Fibroblast of peridontal ligament (primary cell): ENCODE measurements at regions not wholly inside any gene's neighbourhood (a gene's known extent, or its start where the extent isn't known, plus 50 kb on each side); places are given as distances from the start of the nearest gene placed in this dataset.

Experiments used
- DNase-seq: peaks from one replicate; pipeline ENCODE4 v3.0.0-alpha.2; 2010; ENCODE audit errors: extremely low read depth

DNA sequence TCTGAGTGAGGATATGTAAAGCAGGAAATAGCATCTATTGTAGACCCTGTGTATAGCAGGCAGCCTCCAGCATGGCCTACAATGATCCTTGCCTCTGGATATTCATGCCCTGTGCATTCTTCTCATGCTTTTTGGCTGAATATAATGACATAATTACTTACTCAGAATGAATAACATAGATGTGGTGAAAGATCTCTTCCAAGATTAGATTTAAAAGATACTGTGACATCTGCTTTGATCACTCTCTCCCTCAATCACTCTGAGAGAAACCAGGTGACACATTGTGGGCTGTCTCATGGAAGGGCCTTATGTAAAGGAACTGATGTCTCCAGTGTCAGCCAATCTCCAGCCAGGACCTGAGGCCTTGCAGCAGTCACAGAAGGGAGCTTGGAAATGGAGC, 376.7 kb downstream of the DNAH5 start:
- DNase-seq = peak; percentile 29

DNA sequence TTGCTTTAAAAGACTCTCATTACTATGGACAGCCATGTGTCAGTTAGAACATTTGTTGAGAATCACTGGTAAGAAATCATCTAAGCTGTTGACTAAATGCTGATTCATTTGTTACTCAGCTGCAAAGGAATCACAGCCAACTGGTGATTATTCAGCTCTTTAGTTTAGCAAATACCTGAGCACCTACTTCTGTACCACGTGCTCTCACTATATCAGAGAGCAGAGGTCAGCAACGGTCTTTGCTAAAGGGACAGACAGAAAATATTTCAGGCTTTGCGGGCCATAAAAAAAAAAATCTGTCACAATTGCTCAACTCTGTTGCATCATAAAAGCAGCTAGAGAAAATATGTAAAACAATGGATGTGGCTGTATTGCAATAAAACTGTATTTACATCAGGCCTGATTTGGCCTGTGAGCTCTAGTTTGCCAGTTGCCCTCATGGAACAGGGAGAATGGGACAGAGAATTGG, 377.6 kb downstream of the DNAH5 start:
- DNase-seq = peak; percentile 46

DNA sequence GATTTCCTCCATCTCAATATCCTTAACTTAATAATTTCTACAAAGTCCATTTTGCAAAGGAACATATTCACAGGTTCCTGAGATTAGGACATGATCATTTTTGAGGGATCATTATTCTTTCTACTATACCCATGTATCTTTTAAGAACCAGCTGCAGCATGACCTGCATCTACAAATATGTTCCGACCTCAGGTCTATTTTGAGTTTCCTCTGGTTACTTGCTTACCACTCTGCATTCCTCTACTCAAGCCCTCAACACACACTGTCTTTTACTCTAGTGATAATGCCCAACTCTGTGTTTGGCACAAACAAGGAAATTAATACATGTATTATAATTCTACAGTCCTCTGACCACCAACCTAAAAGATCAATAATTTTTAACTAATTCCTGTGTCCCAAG, 386.1 kb downstream of the DNAH5 start:
- no peak for DNase-seq

DNA sequence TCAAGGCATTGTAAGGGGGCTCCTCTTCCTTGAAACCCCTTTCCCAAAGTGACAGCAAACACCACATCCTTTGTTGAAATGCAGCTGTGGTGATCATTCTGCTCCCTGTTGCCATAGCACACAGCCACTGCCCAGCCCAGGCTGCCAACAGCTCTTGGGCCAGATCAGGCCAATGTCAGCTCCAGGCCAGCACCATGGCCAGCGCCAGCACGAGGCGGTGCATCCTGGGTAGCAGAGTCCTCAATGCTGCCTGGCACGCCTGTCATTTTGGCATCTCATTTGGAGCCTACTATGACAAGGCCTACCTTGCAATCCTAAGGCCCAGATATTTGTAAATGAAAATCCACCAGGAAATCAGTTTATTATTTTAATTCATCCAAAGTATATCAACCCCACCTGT, 390.6 kb downstream of the DNAH5 start:
- DNase-seq = no peak

DNA sequence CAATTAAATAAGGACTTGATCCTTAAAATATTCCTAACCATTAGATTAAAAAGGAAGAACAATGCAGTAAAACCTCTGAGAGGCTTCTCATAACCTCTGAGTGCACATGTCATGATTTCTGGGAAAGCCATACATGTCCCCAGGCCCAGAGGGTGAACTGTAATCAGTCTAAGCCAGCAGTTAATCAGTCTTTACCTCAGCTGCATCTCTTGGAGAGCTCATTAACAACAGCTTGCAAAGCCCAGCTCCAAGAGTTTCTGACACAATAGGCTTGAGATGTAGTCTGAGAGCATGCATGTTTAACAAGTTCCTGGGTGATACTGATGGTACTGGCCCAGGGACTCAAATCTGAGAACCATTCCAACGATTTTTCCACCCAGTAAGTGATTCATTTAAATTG, 392.1 kb downstream of the DNAH5 start:
- no peak for DNase-seq

DNA sequence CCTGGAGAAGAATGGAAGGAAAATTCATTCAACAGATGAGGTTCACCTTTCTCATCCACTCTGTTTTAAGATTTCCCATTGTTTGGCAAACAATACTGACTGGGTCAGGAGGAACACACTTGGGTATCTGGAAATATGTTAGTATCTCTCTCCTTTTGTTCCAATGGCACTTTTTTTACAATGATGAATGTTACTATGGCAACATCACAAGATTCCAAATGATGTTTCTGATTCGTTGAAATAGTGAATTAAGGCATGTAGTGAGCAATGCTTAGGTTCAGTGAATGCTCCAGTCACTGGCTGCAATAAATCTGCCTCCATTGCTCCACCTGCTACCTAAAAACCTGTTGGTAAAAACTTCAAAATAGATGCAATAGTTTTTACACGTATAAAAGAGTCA, 392.8 kb downstream of the DNAH5 start:
- DNase-seq = no peak

DNA sequence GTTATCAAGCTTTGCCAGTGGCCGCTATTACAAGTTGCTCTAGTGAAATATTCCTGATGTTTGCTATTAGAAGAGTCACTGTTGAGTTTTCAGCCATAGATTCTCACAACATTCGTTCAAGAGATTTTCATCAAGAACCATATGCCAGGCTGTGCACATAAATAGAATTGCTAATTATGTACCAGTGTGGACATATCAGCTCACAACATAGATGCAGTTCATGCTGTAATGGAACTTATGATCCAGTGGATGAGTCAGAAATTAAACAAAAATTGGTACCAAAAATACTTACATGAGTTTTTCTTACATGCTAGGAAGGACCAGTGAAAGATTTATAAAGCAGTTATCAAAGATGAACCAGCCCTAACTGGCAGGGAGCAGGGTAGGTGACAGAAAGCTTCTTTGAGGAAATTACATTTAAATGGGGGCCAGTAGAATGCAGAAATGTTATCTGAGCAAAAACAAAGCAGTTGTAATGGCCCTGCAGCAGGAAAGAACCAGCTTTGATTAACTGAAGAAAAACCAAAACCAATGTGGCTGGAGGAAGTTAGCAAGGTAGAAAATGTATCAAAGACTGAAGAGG, 404.2 kb downstream of the DNAH5 start:
- DNase-seq = no peak

DNA sequence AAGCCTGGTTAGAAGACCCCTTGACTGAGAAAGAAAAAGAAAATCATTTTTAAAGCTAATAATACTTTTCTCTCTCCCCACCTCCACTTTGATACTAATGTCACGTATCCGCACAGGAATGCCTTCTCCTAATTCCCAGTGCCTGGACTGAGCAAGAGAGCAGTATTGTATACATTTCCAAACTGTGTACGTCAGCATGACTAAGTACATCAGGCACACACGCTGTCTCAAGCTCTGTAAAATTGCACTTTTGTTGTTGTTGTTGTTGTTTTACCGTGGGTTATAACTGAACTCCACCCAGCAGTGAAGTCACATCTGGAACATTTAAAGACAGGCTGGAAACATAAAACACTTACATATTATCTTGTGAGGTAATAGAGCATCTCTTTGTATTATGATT, 407.6 kb downstream of the DNAH5 start:
- peak; percentile 2 for DNase-seq

DNA sequence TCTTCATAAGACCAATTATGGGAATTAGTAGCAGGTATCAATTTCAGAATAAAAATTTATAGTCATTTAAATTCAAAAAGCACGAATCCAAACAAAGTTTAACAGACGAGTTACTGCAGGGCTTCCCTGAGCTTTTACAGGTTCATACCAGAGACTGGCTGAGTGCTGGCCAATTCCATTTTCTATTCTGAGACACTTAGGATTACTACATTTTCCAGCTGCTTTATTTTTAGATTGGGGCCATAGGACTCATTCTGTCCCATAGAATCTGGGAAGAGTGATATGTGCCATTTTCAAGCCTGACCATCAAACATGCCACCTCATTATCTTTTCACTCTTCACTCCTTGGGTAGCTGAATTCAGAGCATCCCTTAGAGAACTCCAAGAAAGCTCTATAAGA, 410.7 kb downstream of the DNAH5 start:
- no peak for DNase-seq

DNA sequence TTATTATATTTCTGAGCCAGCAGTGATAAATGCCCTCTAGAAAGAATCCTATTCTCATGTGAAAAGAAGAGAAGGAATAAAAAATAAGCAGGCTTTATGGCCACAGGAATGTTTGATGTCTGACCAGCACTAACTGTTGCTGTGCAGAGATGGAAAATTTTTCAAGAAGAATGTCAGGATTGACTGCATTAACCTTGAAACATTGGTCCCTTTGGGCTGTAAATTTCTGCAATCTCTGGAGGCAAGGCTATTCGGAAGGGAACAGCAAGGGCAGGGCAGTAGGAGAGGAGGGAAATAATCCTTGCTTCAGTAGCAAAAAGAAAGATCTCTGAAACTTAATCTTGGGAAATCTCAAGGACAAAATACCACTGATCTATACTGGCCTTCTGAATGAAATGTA, 415.2 kb downstream of the DNAH5 start:
- DNase-seq = no peak

DNA sequence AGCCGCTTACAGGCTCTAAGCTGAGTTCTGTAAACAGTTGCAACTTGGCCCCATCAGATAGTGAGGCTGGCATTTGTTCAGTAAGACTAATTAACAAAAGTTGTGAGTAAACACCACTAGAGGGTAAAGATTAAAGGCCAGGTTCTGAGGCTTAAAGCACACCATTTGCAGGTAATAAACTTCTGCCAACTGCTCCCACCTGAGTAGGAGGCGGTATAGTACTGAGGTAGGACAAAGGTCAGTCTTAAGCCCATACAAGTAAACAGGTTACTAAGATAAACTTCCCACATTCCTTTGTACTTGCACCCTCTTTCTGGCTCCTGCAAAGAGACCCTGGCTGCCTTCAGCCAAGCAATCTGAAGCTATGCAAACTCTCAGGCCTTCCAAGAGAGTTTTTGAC, 419.6 kb downstream of the DNAH5 start:
- DNase-seq = no peak

DNA sequence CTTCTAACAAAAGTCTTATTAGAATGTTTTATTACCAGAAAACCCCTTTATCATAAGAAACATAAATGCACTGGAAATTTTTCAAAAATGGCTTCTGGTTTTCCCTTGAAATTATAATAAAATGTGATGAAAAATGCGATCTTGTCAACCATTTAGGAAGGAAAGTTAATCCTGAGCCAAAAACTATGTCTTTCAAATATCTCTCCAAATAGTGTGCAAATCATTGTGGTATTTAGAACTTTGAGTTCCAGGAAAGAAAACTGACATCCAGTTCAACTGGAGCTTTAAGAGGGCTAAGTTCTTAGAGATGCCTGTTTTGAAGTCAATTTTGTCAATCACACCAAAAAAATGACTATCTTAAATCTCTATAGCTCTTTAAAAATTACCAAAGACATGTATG, 425.4 kb downstream of the DNAH5 start:
- DNase-seq = no peak

DNA sequence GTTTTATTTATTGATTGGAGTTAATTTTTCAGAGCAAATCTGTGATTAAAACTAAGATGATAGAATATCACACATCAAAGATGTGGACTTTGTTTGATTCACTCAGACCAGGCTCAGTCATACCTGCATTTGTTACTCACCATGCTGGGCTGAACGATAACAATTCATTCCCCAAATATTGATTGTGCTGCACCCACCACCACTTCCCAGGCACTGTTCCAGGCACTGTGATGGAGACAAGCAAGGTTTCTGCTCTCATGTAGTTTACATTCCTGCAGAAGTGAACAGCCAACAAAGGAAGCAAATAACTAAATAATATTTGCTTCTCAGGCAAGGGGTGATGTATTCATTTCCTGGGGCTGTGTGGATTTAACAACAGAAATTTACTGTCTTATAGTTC, 428.3 kb downstream of the DNAH5 start:
- DNase-seq = no peak

DNA sequence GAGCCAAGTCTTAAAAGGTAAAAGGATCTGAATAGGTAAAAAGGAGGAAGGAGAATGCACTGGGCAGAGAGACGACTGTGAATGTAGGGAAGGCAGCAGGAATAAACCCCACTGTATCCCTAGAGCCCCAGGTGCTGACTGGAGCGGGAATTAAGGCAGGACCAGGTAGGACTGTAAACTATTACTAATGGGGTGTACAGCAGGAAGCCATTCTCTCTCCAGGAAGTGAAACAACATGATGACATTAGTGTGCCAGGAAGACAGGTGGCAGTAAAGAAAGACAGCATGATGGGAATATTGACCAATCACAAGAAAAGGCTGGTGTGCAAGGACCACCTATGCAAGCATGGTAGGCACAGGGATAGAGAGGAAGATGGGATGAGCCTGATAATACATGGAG, 433.0 kb downstream of the DNAH5 start:
- DNase-seq = no peak

DNA sequence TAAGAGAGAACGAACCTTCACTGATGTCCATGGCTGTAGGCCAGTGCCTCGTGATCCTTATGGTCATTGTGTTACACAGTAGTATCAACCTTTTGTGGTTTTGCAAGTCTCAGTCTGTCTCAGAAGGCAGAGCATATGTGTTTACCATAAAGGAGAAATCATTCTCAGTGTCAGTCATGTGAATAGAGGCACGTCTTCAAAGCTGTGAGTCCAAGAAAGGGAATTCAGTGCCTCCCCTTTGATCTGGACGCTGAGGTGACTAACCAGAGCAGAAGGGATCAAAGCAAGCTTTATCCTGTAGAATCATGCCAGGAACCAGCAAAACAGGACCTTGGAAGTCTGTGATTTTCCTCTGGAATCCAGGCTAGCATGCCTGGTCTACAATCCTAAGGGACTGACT, 433.9 kb downstream of the DNAH5 start:
- DNase-seq = no peak

DNA sequence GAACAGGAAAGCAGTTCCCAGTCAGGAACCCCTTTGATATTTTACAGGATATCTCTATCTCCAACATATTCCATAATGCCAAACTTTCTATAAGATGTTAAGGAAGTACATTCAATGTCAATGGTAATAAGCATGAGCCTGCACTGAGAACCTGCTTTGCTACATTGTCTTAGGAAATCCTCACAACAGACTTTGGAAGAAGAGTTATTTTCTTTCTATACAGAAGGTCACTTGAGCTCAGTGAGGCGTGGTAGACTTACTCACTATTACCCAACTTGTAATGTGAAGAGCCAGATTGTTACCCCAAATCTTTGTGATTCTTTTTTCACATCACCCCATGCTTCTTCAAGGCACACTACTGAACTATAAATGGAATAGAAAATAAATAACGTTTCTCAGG, 435.9 kb downstream of the DNAH5 start:
- no peak for DNase-seq

DNA sequence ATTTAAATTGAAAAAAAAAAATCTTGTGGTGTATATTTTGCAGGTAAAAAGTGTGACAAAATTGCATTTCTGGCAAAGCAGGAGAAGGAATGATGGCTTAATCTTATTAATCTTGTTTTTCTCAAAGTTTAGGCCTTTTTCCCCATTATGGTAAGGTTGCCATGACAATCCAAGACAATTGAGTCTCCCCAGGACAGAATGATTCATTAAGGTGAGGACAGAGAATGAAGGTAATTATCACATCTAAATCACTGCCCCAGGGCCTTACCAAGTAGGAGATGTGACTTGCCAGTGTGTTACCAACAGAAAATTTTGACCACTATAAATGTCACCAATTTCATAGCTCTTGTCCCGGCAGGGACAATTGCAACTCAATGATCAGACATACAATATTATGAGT, 439.2 kb downstream of the DNAH5 start:
- DNase-seq = no peak

DNA sequence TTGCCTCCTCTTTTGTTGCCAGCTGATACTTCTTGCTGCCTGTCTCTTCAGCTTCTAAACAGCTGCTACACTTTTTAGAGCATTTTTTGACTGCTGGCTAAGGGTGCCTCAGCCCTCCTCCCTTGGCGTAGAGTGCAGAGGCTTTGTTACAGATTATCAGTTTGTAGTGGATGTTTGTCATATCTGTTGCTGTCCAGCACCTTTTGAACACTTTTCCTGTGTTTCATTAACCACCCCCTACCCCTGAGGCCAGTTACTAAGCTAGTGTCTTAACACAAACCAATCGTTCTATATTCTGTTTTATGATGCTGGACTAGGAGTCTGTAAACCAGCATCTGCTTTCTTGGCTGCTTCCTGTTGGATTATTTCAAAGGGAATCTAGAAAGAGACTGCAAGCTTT, 441.5 kb downstream of the DNAH5 start:
- DNase-seq = no peak

DNA sequence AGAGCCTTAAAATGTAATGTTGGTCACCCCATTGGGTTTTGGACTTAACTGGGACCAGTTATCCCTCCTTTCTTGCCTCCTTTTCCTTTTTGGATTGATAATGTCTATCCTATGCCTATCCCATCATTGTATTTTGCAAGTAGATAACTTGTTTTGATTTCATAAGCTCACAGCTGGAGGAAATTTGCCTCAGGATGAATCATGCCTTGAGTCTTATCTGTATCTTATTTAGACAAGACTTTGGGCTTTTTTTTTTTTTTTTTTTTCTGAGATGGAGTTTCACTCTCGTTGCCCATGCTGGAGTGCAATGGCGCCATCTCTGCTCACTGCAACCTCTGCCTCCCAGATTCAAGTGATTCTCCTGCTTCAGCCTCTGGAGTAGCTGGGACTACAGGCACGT, 443.3 kb downstream of the DNAH5 start:
- DNase-seq = peak; percentile 16

DNA sequence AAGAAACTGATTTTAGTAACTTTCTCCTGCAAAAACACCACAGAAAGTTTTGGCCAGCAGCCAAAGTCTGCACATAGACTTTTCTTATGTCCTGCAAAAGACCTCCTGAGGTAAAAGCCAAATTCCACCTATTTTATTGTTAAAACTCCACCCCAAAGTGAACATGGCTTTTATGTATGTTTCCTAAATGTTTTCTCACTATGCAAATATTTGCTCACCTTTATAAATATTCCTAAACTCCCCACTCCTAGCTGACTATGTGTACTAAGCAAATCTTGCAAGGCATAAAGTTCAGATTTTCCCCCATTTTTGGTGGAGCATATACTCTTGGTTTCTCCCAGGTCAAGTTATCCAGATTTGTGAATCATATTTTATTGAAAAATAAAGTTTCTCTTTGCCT, 446.2 kb downstream of the DNAH5 start:
- no peak for DNase-seq

DNA sequence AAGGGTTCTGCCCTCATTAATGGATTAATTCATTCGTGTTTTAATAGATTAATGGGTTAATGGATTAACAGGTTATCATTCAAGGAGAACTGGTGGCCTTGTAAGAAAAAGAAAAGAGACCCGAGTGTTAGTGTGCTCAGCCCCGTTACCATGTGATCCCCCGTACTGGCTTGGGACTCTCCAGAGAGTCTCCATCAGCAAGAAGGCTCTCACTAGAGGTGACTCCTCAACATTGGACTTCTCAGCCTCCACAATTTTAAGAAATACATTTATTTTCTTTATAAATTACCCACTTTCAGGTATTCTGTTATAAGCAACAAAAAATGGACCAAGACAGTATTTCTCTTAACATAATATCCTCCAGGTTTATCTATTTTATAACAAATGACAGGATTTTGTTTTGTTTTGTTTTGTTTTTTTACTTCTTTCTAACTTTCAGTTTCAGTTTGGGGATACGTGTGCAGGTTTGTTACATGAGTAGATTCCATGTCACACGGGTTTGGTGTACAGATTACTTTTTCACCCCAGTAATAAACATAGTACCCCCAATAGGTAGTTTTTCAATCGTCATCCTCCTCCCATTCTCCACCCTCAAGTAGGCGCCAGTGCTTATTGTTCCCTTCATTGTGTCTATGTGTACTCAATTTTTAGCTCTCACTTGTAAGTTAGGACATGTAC, 456.1 kb downstream of the DNAH5 start:
- DNase-seq = no peak

DNA sequence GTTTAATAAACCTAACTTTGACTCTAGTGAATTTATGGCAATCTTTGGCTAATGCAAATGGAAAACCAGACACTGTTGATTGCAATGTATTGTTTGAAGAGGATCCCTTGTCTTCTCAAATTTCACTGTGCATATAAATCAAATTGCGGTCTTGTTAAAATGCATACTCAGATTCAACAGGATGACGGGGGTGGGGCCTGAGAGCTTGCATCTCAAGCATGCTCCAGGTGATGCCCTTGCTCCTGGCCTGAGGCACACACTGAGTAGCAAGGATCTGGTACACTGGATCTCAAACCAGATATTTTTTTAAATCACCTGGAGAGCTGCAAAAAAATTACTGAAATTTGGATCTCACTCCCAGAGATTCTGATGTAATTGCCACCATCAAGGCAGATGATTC, 463.7 kb downstream of the DNAH5 start:
- no peak for DNase-seq

DNA sequence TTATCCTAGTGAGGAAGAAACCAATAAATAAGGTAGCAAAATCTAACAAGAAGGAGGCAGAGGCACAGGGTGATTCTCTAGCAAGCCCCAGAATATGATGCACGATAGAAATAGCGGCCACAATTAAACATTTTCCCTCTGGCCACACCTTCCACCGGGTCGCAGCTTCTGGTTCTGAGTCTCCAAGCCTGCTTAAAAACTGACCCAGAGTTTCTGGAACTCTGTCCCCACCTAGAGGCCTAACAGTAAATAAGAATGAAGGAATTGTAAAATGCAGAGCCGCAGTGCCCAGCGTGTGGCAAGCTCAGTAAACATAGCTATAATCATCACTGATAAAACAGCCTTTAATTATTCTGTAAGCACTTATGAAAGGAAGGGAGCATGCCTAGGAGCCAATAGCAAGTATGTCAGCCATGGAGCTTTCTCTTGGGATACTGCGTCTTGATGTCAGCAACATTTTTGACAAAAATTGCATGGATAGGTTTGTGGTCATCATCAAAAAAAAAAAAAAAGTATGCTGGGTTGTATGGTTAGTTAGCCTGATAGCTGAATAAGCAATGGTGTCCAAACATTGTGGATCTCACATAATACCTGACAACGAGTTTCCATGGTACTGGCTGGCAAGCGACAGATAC, 465.5 kb downstream of the DNAH5 start:
- DNase-seq = peak; percentile 52
